DOHH2 (cell line): ENCODE measurements at regions not wholly inside any gene's neighbourhood (a gene's known extent, or its start where the extent isn't known, plus 50 kb on each side); places are given as distances from the start of the nearest gene placed in this dataset.

Experiments
- CTCF ChIP-seq: fragments of 200-600 bp; sonication (generic); IDR thresholded peaks from one replicate; pipeline ENCODE4 v1.5.1; 2014; ENCODE audit warnings: antibody characterized with exemption, mild to moderate bottlenecking, low read depth, low read length; ENCODE audit not compliant: poor library complexity, severe bottlenecking
- EZH2phosphoT487 ChIP-seq: fragments of 200-600 bp; sonication (generic); IDR thresholded peaks from 2 replicates; pipeline ENCODE4 v1.6.1; 2017; ENCODE audit warnings: borderline replicate concordance, mild to moderate bottlenecking, antibody characterized with exemption, low read length, moderate library complexity, mixed read lengths

- TF ChIP-seq CTCF, result no peak
- TF ChIP-seq EZH2phosphoT487, result no peak
Measured at GRCh38 chr3:135324301-135324700, 529.2 kb downstream of the EPHB1 start.
